Left ventricle myocardium inferior (tissue), 1 donor: ENCODE measurements at regions not wholly inside any gene's neighbourhood (a gene's known extent, or its start where the extent isn't known, plus 50 kb on each side); places are given as distances from the start of the nearest gene placed in this dataset.

Source experiments
- DNase-seq: peaks from one replicate; pipeline ENCODE4 v3.0.0-alpha.2; 2020
- H3K27ac ChIP-seq: fragments of 200-600 bp; replicated peaks from 2 replicates; pipeline ENCODE4 v1.8.0; 2021
- H3K27me3 ChIP-seq: fragments of 200-600 bp; 2 replicates; pipeline ENCODE4 v1.8.0; 2021; ENCODE audit warnings: low read depth
- H3K36me3 ChIP-seq: fragments of 200-600 bp; 2 replicates; pipeline ENCODE4 v1.8.0; 2021
- H3K4me1 ChIP-seq: fragments of 200-600 bp; 2 replicates; pipeline ENCODE4 v1.8.0; 2021
- H3K4me3 ChIP-seq: fragments of 200-600 bp; 2 replicates; pipeline ENCODE4 v1.8.0; 2021; ENCODE audit warnings: mild to moderate bottlenecking, moderate library complexity
- H3K9me3 ChIP-seq: fragments of 200-600 bp; replicated peaks from 2 replicates; pipeline ENCODE4 v1.8.0; 2021
- intact Hi-C: fragments of 100-400 bp; cut with micrococcal nuclease; formaldehyde crosslinking; loops from one replicate; pipeline ENCODE4 v1.11.0; 2022
- TF ChIP-seq, protein P1 (sequence below): fragments of 200-600 bp; IDR thresholded peaks from 2 replicates; pipeline ENCODE4 v1.8.0; 2021; ENCODE audit warnings: antibody characterized with exemption, mild to moderate bottlenecking, borderline replicate concordance
- donor health status: DM: no; HTN: yes; CAD: no; lungs with severe emphysema.

GRCh38 chr12:24088751-24089509 lies 139.5 kb upstream of the SOX5 start:
- no peak overlapping the region for H3K27ac ChIP-seq
- H3K9me3 ChIP-seq: no peaks in the 10 kb centered on the region
- H3K4me3 ChIP-seq: no peak overlapping the region
- no peak for DNase-seq
- H3K27me3 ChIP-seq: no peaks in the 10 kb centered on the region
- H3K36me3 ChIP-seq: no peaks in the 10 kb centered on the region
- TF ChIP-seq, protein P1, sequence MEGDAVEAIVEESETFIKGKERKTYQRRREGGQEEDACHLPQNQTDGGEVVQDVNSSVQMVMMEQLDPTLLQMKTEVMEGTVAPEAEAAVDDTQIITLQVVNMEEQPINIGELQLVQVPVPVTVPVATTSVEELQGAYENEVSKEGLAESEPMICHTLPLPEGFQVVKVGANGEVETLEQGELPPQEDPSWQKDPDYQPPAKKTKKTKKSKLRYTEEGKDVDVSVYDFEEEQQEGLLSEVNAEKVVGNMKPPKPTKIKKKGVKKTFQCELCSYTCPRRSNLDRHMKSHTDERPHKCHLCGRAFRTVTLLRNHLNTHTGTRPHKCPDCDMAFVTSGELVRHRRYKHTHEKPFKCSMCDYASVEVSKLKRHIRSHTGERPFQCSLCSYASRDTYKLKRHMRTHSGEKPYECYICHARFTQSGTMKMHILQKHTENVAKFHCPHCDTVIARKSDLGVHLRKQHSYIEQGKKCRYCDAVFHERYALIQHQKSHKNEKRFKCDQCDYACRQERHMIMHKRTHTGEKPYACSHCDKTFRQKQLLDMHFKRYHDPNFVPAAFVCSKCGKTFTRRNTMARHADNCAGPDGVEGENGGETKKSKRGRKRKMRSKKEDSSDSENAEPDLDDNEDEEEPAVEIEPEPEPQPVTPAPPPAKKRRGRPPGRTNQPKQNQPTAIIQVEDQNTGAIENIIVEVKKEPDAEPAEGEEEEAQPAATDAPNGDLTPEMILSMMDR: no peak
- intact Hi-C loops: no loop called here
- no peaks in the 10 kb centered on the region for H3K4me1 ChIP-seq

DNA sequence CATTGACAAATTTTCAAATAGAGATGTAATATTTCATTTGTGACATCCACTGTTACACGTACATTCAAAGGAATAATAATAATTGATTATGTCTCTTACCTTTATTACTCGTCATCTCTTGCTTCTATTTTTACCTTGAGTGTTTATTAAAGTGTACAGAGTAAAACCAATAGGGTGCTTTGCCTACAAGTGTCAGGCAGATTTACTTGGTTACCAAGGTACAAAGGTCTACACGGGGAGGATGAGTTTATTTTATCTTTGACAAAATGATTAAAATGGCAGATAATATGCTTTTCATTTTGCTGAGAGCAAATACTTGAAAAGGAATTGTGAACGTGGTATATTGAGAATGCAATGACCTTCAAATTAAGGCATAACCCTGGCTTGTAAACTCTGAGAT lies 137.8 kb upstream of the SOX5 start:
- Histone ChIP-seq H3K9me3 (no peaks in the 10 kb centered on the region), H3K36me3 (no peaks in the 10 kb centered on the region), H3K4me3 (no peak overlapping the region), H3K27ac (no peak overlapping the region), H3K27me3 (no peaks in the 10 kb centered on the region), H3K4me1 (no peaks in the 10 kb centered on the region)
- intact Hi-C loops: no loop called here
- TF ChIP-seq, protein P1: no peak
- no peak for DNase-seq

DNA sequence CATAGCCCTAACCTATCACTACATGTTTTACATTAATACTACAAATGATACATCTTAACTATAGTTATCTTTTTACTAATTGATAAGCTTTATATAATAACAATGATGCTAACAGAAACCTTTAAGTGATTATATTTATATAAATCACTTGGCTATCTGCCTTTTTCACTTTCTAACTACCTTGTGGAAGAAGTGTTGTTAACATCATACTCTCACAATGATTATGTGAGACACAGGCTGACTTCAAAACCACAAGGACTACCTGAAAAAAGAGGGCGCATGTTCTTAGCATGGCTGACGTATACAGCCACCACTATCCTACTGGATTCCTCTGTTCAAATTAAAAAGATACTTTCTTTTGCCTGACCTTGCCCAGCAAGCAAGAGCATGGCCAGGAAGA lies 135.3 kb upstream of the SOX5 start:
- H3K4me3 ChIP-seq: no peak overlapping the region
- no peaks in the 10 kb centered on the region for H3K4me1 ChIP-seq
- no peaks in the 10 kb centered on the region for H3K27me3 ChIP-seq
- no peak overlapping the region for H3K27ac ChIP-seq
- TF ChIP-seq, protein P1: no peak
- no peak for DNase-seq
- no peaks in the 10 kb centered on the region for H3K9me3 ChIP-seq
- intact Hi-C loops: no loop called here
- H3K36me3 ChIP-seq: no peaks in the 10 kb centered on the region

- intact Hi-C loops: no loop called here
- TF ChIP-seq, protein P1: no peak
- no peaks in the 10 kb centered on the region for H3K36me3 ChIP-seq
- H3K27me3 ChIP-seq: no peaks in the 10 kb centered on the region
- no peak overlapping the region for H3K4me3 ChIP-seq
- no peaks in the 10 kb centered on the region for H3K9me3 ChIP-seq
- no peak for DNase-seq
- H3K27ac ChIP-seq: no peak overlapping the region
- H3K4me1 ChIP-seq: no peaks in the 10 kb centered on the region
Observed at GRCh38 chr12:24083838-24084237, 134.4 kb upstream of the SOX5 start.

DNA sequence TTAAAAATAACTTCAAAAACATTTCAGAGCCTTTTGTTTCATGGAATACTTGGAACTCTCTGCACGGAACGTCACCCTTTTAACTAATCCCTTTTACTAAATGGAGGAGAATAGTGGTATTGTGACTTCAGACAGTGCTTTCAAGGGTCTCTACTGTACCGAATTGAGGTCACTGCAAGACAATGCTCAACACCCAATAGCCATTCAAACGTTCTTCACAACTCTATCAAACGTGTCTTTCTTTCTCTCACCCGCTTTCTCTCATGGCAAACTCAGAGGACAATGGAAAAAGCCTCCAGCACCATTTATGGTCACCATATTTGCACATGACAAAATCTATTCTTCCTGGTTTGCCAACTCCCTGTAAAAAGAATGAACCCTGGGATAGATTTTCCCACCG lies 132.1 kb upstream of the SOX5 start:
- Histone ChIP-seq H3K4me3 (no peak overlapping the region), H3K4me1 (no peaks in the 10 kb centered on the region), H3K36me3 (no peaks in the 10 kb centered on the region), H3K27ac (no peak overlapping the region), H3K27me3 (no peaks in the 10 kb centered on the region), H3K9me3 (no peaks in the 10 kb centered on the region)
- DNase-seq: no peak
- intact Hi-C loops: no loop called here
- TF ChIP-seq, protein P1: no peak
